MV-4-11 (cell line): ENCODE measurements at regions not wholly inside any gene's neighbourhood (a gene's known extent, or its start where the extent isn't known, plus 50 kb on each side); places are given as distances from the start of the nearest gene placed in this dataset.
A peak's percentile ranks its signal among the peaks of the same experiment; 100 is the strongest.
"Not testable (repeated sequence)": the region's sequence is repeated elsewhere in the genome, so short reads cannot be mapped to it uniquely, and the experiment has no call there.

Source experiments
- DNase-seq: peaks from one replicate; lab custom pipeline; 2025; lab: John Stamatoyannopoulos, UW

- DNase-seq = peak; percentile 61
Measured at GRCh38 chr6:17182961-17183360, 81.1 kb downstream of the STMND1 start.

- no peak for DNase-seq
Measured at GRCh38 chr6:17186925-17187324, 85.1 kb downstream of the STMND1 start.

GRCh38 chr6:17193106-17193775 is 87.9 kb upstream of the RBM24 start:
- DNase-seq = peak; percentile 78

DNA sequence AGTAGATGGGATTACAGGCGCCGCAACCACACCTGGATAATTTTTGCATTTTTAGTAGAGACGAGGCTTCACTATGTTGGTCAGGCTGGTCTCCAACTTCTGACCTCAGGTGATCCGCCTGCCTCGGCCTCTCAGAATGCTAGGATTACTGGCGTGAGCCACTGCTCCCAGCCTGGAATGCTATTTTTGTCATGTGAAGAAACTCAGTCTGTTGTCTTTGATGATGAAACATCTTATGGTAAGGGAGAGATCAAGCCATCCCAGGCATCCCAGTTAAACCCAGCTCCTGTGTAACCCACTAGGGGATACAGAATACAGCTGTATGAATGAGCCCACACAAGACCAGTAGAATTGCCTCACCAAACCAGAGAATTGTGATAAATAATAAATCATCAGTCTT is 83.6 kb upstream of the RBM24 start:
- peak; percentile 41 for DNase-seq

GRCh38 chr6:17200395-17200794 is 80.8 kb upstream of the RBM24 start:
- no peak for DNase-seq

DNA sequence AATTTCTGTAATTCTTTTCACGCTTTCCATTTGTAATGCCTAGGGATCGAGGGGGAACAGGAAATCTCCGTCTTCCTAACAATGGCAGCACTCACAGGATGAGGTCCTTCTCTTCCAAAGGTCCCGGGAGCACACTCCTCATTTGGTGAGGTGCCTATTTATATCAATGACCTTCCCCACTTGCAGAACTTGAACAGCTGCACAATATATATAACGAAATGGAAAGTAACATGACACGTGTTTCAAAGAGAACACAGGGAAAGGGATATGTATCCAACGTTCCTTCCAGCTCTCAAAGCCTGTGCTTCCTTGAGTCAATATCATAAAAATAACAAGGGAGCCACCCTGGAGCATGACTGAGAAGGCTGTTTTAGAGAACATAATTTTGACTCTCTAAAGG is 78.6 kb upstream of the RBM24 start:
- DNase-seq = no peak

DNA sequence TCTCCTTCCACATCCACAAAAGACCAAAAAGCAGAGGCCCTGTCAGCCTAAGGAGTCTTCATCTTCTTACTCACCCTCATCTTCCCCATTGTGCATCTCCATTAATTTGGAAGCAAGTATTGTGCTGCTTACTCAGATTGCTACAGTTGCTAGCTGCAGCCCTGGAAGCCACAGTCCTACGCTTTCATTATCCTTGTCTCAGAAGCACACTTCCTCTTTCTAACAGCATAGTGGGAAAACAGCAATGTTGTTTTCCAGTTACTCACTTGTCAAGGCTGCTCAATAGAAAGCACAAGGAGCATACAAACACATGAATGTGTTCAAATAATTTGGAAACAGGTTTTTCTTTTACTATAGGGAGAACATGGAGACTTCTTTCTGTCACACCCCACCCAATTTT is 76.6 kb upstream of the RBM24 start:
- DNase-seq = peak; percentile 87

GRCh38 chr6:17206566-17207072 is 74.5 kb upstream of the RBM24 start:
- no peak for DNase-seq

DNA sequence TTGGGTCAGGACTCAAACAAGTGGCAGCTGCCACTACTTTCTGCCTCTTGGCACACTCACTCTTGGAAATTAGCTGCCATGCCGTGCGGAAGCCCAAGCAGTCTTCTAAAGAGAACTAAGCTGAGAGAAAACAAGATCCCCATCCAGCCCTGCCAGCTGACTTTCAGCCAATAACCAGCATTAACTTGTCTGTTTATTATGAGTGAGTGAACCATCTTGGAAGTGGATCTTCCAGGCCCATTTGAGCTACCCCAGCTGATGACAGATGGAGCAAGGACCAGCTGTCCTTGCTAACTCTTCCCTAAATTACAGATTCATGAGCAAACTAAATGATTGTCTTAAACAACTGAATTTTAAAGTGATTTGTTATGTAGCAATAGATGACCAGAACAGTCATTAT is 73.9 kb upstream of the RBM24 start:
- no peak for DNase-seq

- DNase-seq = no peak
Measured at GRCh38 chr6:17210683-17211082, 70.5 kb upstream of the RBM24 start.

DNA sequence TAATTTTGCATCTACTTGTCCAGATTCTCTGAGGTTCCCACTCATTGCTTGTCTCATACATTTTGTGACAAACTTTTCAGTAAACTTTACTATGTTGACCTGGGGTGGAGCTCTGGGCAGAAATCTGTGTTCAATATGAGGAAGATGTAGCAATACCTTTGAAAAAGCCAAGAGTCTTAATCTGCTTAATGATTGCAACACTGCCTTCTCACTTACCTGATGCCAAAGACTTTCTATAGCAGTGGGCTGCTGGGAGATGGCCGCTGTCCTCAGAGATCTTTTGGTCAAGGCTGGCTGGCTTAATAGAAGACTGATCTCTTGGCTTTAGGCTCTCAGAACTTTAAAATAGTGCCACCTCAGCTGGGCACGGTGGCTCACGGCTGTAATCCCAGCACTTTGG is 70.1 kb upstream of the RBM24 start:
- DNase-seq = no peak

GRCh38 chr6:17212546-17213371 is 68.4 kb upstream of the RBM24 start:
- no peak for DNase-seq

- DNase-seq = no peak
Measured at GRCh38 chr6:17214106-17214505, 67.1 kb upstream of the RBM24 start.

- DNase-seq = not testable (repeated sequence)
Measured at GRCh38 chr6:17216972-17217371, 64.2 kb upstream of the RBM24 start.

- DNase-seq = no peak
Measured at GRCh38 chr6:17218023-17218748, 63.0 kb upstream of the RBM24 start.

GRCh38 chr6:17218749-17219093 is 62.4 kb upstream of the RBM24 start:
- no peak for DNase-seq

DNA sequence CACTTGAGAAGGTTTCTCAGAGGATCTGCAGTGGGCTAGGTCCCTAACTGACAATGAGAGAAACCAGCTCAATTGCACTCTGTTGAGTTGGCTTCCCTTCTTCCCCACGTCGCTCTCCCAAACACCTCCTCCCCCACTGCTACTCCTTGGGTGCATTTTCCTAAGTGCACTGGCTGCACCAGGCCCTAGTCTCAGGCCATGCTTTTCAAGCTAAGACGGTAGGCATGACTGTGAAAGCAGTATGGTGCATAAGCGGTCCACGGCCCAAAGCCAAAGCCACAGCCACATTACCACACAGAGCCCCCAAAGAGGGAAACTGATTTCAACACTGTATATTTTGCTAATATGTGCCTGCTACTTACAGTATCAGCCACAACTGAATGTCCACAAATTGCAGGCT is 62.1 kb upstream of the RBM24 start:
- DNase-seq = peak; percentile 18

DNA sequence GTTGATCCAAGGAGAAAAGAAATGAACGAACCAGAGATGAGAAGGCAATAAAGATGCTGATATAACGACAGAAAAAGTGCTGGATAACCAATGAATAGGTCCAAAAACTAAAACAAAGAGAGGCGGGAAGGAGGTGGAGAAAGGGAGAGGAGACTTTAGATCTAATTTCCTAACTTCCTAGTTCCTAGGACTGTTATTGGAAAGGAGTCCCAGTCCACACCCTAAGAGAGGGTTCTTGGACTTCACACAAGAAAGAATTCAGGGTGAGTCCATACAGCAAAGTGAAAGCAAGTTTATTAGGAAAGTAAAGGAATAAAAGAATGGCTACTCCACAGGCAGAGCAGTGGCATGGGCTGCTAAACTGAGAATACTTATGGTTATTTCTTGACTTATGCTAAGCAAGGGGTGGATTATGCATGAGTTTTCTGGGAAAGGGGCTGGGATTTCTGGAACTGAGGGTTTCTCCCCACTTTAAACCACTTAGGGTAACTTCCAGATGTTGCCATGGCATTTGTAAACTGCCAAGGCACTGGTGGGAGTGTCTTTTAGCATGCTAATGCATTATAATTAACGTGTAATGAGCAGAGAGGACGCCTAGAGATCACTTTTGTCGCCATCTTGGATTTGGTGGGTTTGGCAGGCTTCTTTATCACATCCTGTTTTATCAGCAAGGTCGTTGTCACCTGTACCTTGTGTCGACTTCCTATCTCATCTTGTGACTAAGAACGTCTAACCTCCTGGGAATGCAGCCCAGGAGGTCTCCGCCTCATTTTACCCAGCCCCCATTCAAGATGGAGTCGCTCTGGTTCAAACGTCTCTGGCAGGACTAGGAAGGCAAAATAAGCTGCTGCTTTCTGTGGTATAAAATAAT is 60.9 kb upstream of the RBM24 start:
- no peak for DNase-seq

GRCh38 chr6:17224056-17224455 is 57.1 kb upstream of the RBM24 start:
- DNase-seq = no peak

DNA sequence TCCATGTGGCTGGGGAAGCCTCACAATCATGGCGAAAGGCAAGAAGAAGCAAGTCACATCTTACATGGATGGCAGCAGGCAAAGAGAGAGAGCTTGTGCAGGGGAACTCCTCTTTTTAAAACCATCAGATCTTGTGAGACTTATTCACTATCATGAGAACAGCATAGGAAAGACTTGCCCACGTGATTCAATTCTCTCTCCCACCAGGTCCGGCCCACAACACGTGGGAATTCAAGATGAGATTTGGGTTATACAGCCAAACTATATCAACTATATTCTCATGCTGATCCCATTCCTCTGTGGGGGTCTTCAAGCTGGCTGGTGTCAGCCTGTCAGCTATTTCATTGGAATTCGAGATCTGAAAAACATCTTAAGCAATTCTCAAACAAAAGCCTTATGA is 56.7 kb upstream of the RBM24 start:
- DNase-seq = not testable (repeated sequence)

GRCh38 chr6:17225767-17226630 is 55.2 kb upstream of the RBM24 start:
- no peak for DNase-seq
